Stomach (tissue), 8 donors: ENCODE measurements at regions not wholly inside any gene's neighbourhood (a gene's known extent, or its start where the extent isn't known, plus 50 kb on each side); places are given as distances from the start of the nearest gene placed in this dataset.
"Not testable (repeated sequence)": the region's sequence is repeated elsewhere in the genome, so short reads cannot be mapped to it uniquely, and the experiment has no call there.

Experiments
- DNase-seq, 2 donors: peaks; one replicate each; pipeline versions ENCODE4 v3.0.0 to v3.0.0-alpha.2; 2013 to 2019
- H3K27ac ChIP-seq, 5 donors: fragments of 200-600 bp in 4 of 5; sonication (generic) in 4 of 5; one replicate each; pipeline ENCODE4 v1.5.1; 2013 to 2019; ENCODE audit warnings: mild to moderate bottlenecking in 1 of 5, moderate library complexity in 1 of 5
- H3K27me3 ChIP-seq, 3 donors: fragments of 200-600 bp; sonication (generic); one replicate each; pipeline ENCODE4 v1.5.1; 2017 to 2019; ENCODE audit warnings: mixed run types in 1 of 3
- H3K36me3 ChIP-seq, 4 donors: fragments of 200-600 bp; sonication (generic); 1 replicate in 3 of 4; 2 replicates in 1 of 4; pipeline ENCODE4 v1.5.1; 2016 to 2019
- H3K4me1 ChIP-seq, 4 donors: fragments of 200-600 bp; sonication (generic); one replicate each; pipeline ENCODE4 v1.5.1; 2016 to 2019
- H3K4me3 ChIP-seq, 4 donors: fragments of 200-600 bp; sonication (generic) in 3 of 4; one replicate each; pipeline ENCODE4 v1.5.1; 2016 to 2019; ENCODE audit warnings: mild to moderate bottlenecking in 1 of 4
- H3K9me3 ChIP-seq, 4 donors: fragments of 200-600 bp; sonication (generic); one replicate each; pipeline ENCODE4 v1.5.1; 2016 to 2019
- CTCF ChIP-seq, 7 experiments: fragments of 450-650 bp in 4 of 7; fragments of 200-600 bp in 3 of 7; sonication (generic) in 3 of 7; IDR thresholded peaks; one replicate each; pipeline ENCODE4 v1.5.1; 2016 to 2019; ENCODE audit warnings: antibody characterized with exemption in 7 of 7, control low read depth in 2 of 7, mild to moderate bottlenecking in 1 of 7
- POLR2A ChIP-seq, 4 donors: fragments of 450-650 bp; IDR thresholded peaks; one replicate each; pipeline ENCODE4 v1.6.1; 2016; ENCODE audit warnings: antibody characterized with exemption in 4 of 4, control low read depth in 2 of 4, mild to moderate bottlenecking in 1 of 4, moderate library complexity in 1 of 4
- POLR2AphosphoS5 ChIP-seq, 3 donors: sonication (generic); formaldehyde crosslinking; IDR thresholded peaks; one replicate each; pipeline ENCODE4 v1.6.1; 2016; ENCODE audit warnings: antibody characterized with exemption in 3 of 3
- WGBS, 5 donors: extraction: QIAGEN DNeasy Blood & Tissue Kit in 3 of 5; methylation state at CpG; one replicate each; pipeline versions ENCODE4 v1.1.5 to v1.1.7; 2013 to 2018; 5-methylcytosine and 5-hydroxymethylcytosine counted together
- intact Hi-C: fragments of 100-400 bp; cut with DNase I; formaldehyde crosslinking; loops from one replicate; pipeline ENCODE4 v1.15.1; 2023; ENCODE audit warnings: low total_unique reads
- donor health status: healthy with polysubstance abuse.
- donor health status: Bipolar disorder and iron deficiency.
- donor health status: healthy.

- intact Hi-C loops, H3K36me3 ChIP-seq, H3K9me3 ChIP-seq, H3K27me3 ChIP-seq: not testable (repeated sequence)
- DNase-seq = peak in 1 of 2 donors; percentile 1
- Histone ChIP-seq H3K4me3 (peak overlapping the region; percentile 57 to 65 (median 60)), H3K4me1 (peaks cover 0 to 10% (median 5%) of the 10 kb centered on the region in 4 donors), H3K27ac (peak overlapping the region; percentile 44 to 98 (median 94))
- WGBS, 5 donors = 71 to 79% (median 76%) methylated on average over 13 of the region's 13 CpGs
Observed at GRCh38 chr10:38401565-38401964, 307.4 kb downstream of the ZNF37A start.

- H3K27me3 ChIP-seq, H3K36me3 ChIP-seq, H3K9me3 ChIP-seq, intact Hi-C loops: not testable (repeated sequence)
- Histone ChIP-seq H3K4me3 (peak overlapping the region; percentile 57 to 65 (median 60)), H3K27ac (peak overlapping the region; percentile 91 to 98 (median 95)), H3K4me1 (peaks cover 0 to 10% (median 5%) of the 10 kb centered on the region in 4 donors)
- WGBS, 5 donors = 0 to 2% (median 1%) methylated on average over 30 to 101 of the region's 110 CpGs
- DNase-seq = peak; percentile 91 to 98
- TF ChIP-seq CTCF (IDR thresholded peaks at IDR 0.05) (peak in 2 of 7 experiments; percentile 4 to 9), POLR2AphosphoS5 (IDR thresholded peaks at IDR 0.05) (peak; percentile 56 to 87 (median 57)), POLR2A (IDR thresholded peaks at IDR 0.05) (peak in 2 of 4 donors; percentile 15 to 63)
Observed at GRCh38 chr10:38402442-38403346, 308.6 kb downstream of the ZNF37A start.

GRCh38 chr10:38403347-38404117 lies 309.4 kb downstream of the ZNF37A start:
- peak in 1 of 2 donors; percentile 35 for DNase-seq
- Histone ChIP-seq H3K4me1 (peaks cover 0 to 10% (median 5%) of the 10 kb centered on the region in 4 donors), H3K4me3 (peak overlapping the region; percentile 33 to 65 (median 42)), H3K27ac (peak overlapping the region; percentile 88 to 98 (median 94))
- H3K27me3 ChIP-seq, intact Hi-C loops, H3K36me3 ChIP-seq, H3K9me3 ChIP-seq: not testable (repeated sequence)
- 68 to 74% (median 70%) methylated on average over 20 to 23 of the region's 23 CpGs for WGBS, 5 donors

GRCh38 chr10:38423634-38424033 lies 329.5 kb downstream of the ZNF37A start:
- H3K27me3 ChIP-seq, H3K4me1 ChIP-seq, H3K27ac ChIP-seq, H3K4me3 ChIP-seq, DNase-seq, intact Hi-C loops, H3K9me3 ChIP-seq: not testable (repeated sequence)
- H3K36me3 ChIP-seq = peaks cover 0 to 35% (median 6%) of the 10 kb centered on the region in 4 donors
- WGBS, 5 donors = 89 to 100% (median 90%) methylated on average over 1 of the region's 1 CpG

GRCh38 chr10:38430242-38430641 lies 336.1 kb downstream of the ZNF37A start:
- DNase-seq, intact Hi-C loops, H3K4me1 ChIP-seq, H3K27me3 ChIP-seq, H3K27ac ChIP-seq, H3K4me3 ChIP-seq, H3K9me3 ChIP-seq: not testable (repeated sequence)
- WGBS, 5 donors = 85 to 100% (median 90%) methylated on average over 2 of the region's 2 CpGs
- H3K36me3 ChIP-seq = peaks cover 0 to 18% (median 2%) of the 10 kb centered on the region in 4 donors

GRCh38 chr10:38437359-38437758 lies 343.2 kb downstream of the ZNF37A start:
- H3K4me3 ChIP-seq, DNase-seq, H3K27me3 ChIP-seq, intact Hi-C loops, H3K27ac ChIP-seq, H3K4me1 ChIP-seq, H3K9me3 ChIP-seq: not testable (repeated sequence)
- WGBS, 5 donors = 67 to 100% (median 96%) methylated on average over 1 to 3 of the region's 5 CpGs; no CpG with 5 or more reads in 1 of the 5 donors
- peaks cover 0 to 29% (median 0%) of the 10 kb centered on the region in 4 donors for H3K36me3 ChIP-seq

- Histone ChIP-seq H3K9me3 (peaks cover 0 to 23% (median 4%) of the 10 kb centered on the region in 4 donors), H3K36me3 (peaks cover 8 to 35% (median 11%) of the 10 kb centered on the region in 4 donors)
- H3K27ac ChIP-seq, DNase-seq, intact Hi-C loops, H3K4me3 ChIP-seq, H3K27me3 ChIP-seq, H3K4me1 ChIP-seq: not testable (repeated sequence)
- 95 to 98% (median 97%) methylated on average over 17 to 22 of the region's 22 CpGs for WGBS, 5 donors
Observed at GRCh38 chr10:38448614-38449355, 354.6 kb downstream of the ZNF37A start.

- DNase-seq, H3K27me3 ChIP-seq, H3K4me1 ChIP-seq, H3K4me3 ChIP-seq, H3K27ac ChIP-seq, intact Hi-C loops: not testable (repeated sequence)
- peaks cover 0 to 24% (median 4%) of the 10 kb centered on the region in 4 donors for H3K9me3 ChIP-seq
- 95 to 100% (median 98%) methylated on average over 4 to 21 of the region's 21 CpGs for WGBS, 5 donors
- peaks cover 8 to 35% (median 11%) of the 10 kb centered on the region in 4 donors for H3K36me3 ChIP-seq
Observed at GRCh38 chr10:38449618-38450017, 355.5 kb downstream of the ZNF37A start.

- DNase-seq, H3K27ac ChIP-seq, intact Hi-C loops, H3K4me3 ChIP-seq, H3K4me1 ChIP-seq, H3K27me3 ChIP-seq: not testable (repeated sequence)
- H3K9me3 ChIP-seq = peaks cover 0 to 27% (median 4%) of the 10 kb centered on the region in 4 donors
- 93 to 98% (median 98%) methylated on average over 8 to 32 of the region's 32 CpGs for WGBS, 5 donors
- H3K36me3 ChIP-seq = peaks cover 8 to 35% (median 11%) of the 10 kb centered on the region in 4 donors
Observed at GRCh38 chr10:38450372-38451057, 356.4 kb downstream of the ZNF37A start.
